ENCODE measurements at regions not wholly inside any gene's neighbourhood (a gene's known extent, or its start where the extent isn't known, plus 50 kb on each side); places are given as distances from the start of the nearest gene placed in this dataset.

- H3K36me3 Mint-ChIP-seq: no peaks in the 10 kb centered on the region
- H3K4me1 Mint-ChIP-seq (ENCODE audit: low read depth): peaks cover 3% of the 10 kb centered on the region
- no peak overlapping the region for H3K4me3 Mint-ChIP-seq
- no peak overlapping the region for H3K27ac Mint-ChIP-seq
- no peaks in the 10 kb centered on the region for H3K27me3 Mint-ChIP-seq
- H3K9me3 Mint-ChIP-seq (ENCODE audit: low read depth): no peaks in the 10 kb centered on the region
Observed at GRCh38 chr3:177828208-177828565, 630.9 kb upstream of the TBL1XR1 start.

- no peaks in the 10 kb centered on the region for H3K27me3 Mint-ChIP-seq
- H3K9me3 Mint-ChIP-seq (ENCODE audit: low read depth): no peaks in the 10 kb centered on the region
- H3K36me3 Mint-ChIP-seq: no peaks in the 10 kb centered on the region
- H3K4me1 Mint-ChIP-seq (ENCODE audit: low read depth): peaks cover 7% of the 10 kb centered on the region
- H3K27ac Mint-ChIP-seq: no peak overlapping the region
- no peak overlapping the region for H3K4me3 Mint-ChIP-seq
Observed at GRCh38 chr3:177830411-177830849, 633.1 kb upstream of the TBL1XR1 start.

- Mint-ChIP-seq H3K27ac (no peak overlapping the region), H3K4me3 (no peak overlapping the region), H3K9me3 (ENCODE audit: low read depth) (no peaks in the 10 kb centered on the region), H3K27me3 (no peaks in the 10 kb centered on the region), H3K4me1 (ENCODE audit: low read depth) (peaks cover 7% of the 10 kb centered on the region), H3K36me3 (no peaks in the 10 kb centered on the region)
Observed at GRCh38 chr3:177831361-177831760, 634.1 kb upstream of the TBL1XR1 start.

- Mint-ChIP-seq H3K4me1 (ENCODE audit: low read depth) (peaks cover 7% of the 10 kb centered on the region), H3K36me3 (no peaks in the 10 kb centered on the region), H3K4me3 (no peak overlapping the region), H3K9me3 (ENCODE audit: low read depth) (no peaks in the 10 kb centered on the region), H3K27ac (no peak overlapping the region), H3K27me3 (no peaks in the 10 kb centered on the region)
Observed at GRCh38 chr3:177832880-177833279, 635.6 kb upstream of the TBL1XR1 start.

- Mint-ChIP-seq H3K36me3 (no peaks in the 10 kb centered on the region), H3K27me3 (no peaks in the 10 kb centered on the region), H3K4me3 (no peak overlapping the region), H3K27ac (no peak overlapping the region), H3K4me1 (ENCODE audit: low read depth) (peaks cover 7% of the 10 kb centered on the region), H3K9me3 (ENCODE audit: low read depth) (no peaks in the 10 kb centered on the region)
Observed at GRCh38 chr3:177833332-177833731, 636.0 kb upstream of the TBL1XR1 start.

- Mint-ChIP-seq H3K9me3 (ENCODE audit: low read depth) (no peaks in the 10 kb centered on the region), H3K4me3 (no peak overlapping the region), H3K4me1 (ENCODE audit: low read depth) (peaks cover 7% of the 10 kb centered on the region), H3K27me3 (no peaks in the 10 kb centered on the region), H3K36me3 (no peaks in the 10 kb centered on the region), H3K27ac (no peak overlapping the region)
Observed at GRCh38 chr3:177835008-177835407, 637.7 kb upstream of the TBL1XR1 start.

GRCh38 chr3:177835917-177836316 lies 638.6 kb upstream of the TBL1XR1 start:
- H3K4me3 Mint-ChIP-seq: no peak overlapping the region
- no peaks in the 10 kb centered on the region for H3K27me3 Mint-ChIP-seq
- H3K27ac Mint-ChIP-seq: no peak overlapping the region
- H3K9me3 Mint-ChIP-seq (ENCODE audit: low read depth): no peaks in the 10 kb centered on the region
- no peaks in the 10 kb centered on the region for H3K36me3 Mint-ChIP-seq
- H3K4me1 Mint-ChIP-seq (ENCODE audit: low read depth): peaks cover 7% of the 10 kb centered on the region

GRCh38 chr3:177836671-177837070 lies 639.4 kb upstream of the TBL1XR1 start:
- Mint-ChIP-seq H3K4me3 (no peak overlapping the region), H3K27me3 (no peaks in the 10 kb centered on the region), H3K27ac (no peak overlapping the region), H3K4me1 (ENCODE audit: low read depth) (peaks cover 7% of the 10 kb centered on the region), H3K36me3 (no peaks in the 10 kb centered on the region), H3K9me3 (ENCODE audit: low read depth) (no peaks in the 10 kb centered on the region)

GRCh38 chr3:177837951-177838655 lies 640.8 kb upstream of the TBL1XR1 start:
- Mint-ChIP-seq H3K9me3 (ENCODE audit: low read depth) (no peaks in the 10 kb centered on the region), H3K27ac (no peak overlapping the region), H3K4me3 (no peak overlapping the region), H3K4me1 (ENCODE audit: low read depth) (peaks cover 6% of the 10 kb centered on the region), H3K36me3 (no peaks in the 10 kb centered on the region), H3K27me3 (no peaks in the 10 kb centered on the region)

GRCh38 chr3:177838766-177839350 lies 641.6 kb upstream of the TBL1XR1 start:
- no peak overlapping the region for H3K4me3 Mint-ChIP-seq
- H3K27ac Mint-ChIP-seq: no peak overlapping the region
- no peaks in the 10 kb centered on the region for H3K27me3 Mint-ChIP-seq

GRCh38 chr3:177842302-177842701 lies 645.0 kb upstream of the TBL1XR1 start:
- H3K27me3 Mint-ChIP-seq: no peaks in the 10 kb centered on the region

More at GRCh38 chr3:177838766-177839350, 641.6 kb upstream of the TBL1XR1 start:
- Mint-ChIP-seq H3K36me3 (no peaks in the 10 kb centered on the region), H3K9me3 (ENCODE audit: low read depth) (no peaks in the 10 kb centered on the region), H3K4me1 (ENCODE audit: low read depth) (no peaks in the 10 kb centered on the region)

GRCh38 chr3:177842743-177843734 lies 645.8 kb upstream of the TBL1XR1 start:
- no peaks in the 10 kb centered on the region for H3K36me3 Mint-ChIP-seq
- H3K9me3 Mint-ChIP-seq (ENCODE audit: low read depth): peaks cover 5% of the 10 kb centered on the region

More at GRCh38 chr3:177842302-177842701, 645.0 kb upstream of the TBL1XR1 start:
- Mint-ChIP-seq H3K4me1 (ENCODE audit: low read depth) (no peaks in the 10 kb centered on the region), H3K36me3 (no peaks in the 10 kb centered on the region), H3K9me3 (ENCODE audit: low read depth) (peaks cover 5% of the 10 kb centered on the region), H3K4me3 (no peak overlapping the region), H3K27ac (no peak overlapping the region)

GRCh38 chr3:177852001-177852807 lies 654.9 kb upstream of the TBL1XR1 start:
- Mint-ChIP-seq H3K4me3 (no peak overlapping the region), H3K27me3 (no peaks in the 10 kb centered on the region), H3K27ac (no peak overlapping the region), H3K9me3 (ENCODE audit: low read depth) (no peaks in the 10 kb centered on the region), H3K36me3 (no peaks in the 10 kb centered on the region), H3K4me1 (ENCODE audit: low read depth) (no peaks in the 10 kb centered on the region)

More at GRCh38 chr3:177842743-177843734, 645.8 kb upstream of the TBL1XR1 start:
- H3K27ac Mint-ChIP-seq: no peak overlapping the region
- no peaks in the 10 kb centered on the region for H3K4me1 Mint-ChIP-seq (ENCODE audit: low read depth)
- no peaks in the 10 kb centered on the region for H3K27me3 Mint-ChIP-seq
- no peak overlapping the region for H3K4me3 Mint-ChIP-seq

- Mint-ChIP-seq H3K36me3 (peaks cover 8% of the 10 kb centered on the region), H3K4me3 (no peak overlapping the region), H3K27ac (no peak overlapping the region), H3K27me3 (no peaks in the 10 kb centered on the region), H3K4me1 (ENCODE audit: low read depth) (no peaks in the 10 kb centered on the region), H3K9me3 (ENCODE audit: low read depth) (peaks cover 6% of the 10 kb centered on the region)
Observed at GRCh38 chr3:177855021-177855420, 657.7 kb upstream of the TBL1XR1 start.

Measured in activated naive CD8-positive, alpha-beta T cell (primary cell).